ENCODE measurements at regions not wholly inside any gene's neighbourhood (a gene's known extent, or its start where the extent isn't known, plus 50 kb on each side); places are given as distances from the start of the nearest gene placed in this dataset.

- Histone ChIP-seq H3K36me3 (replicated peaks in 1 of 2; ENCODE audit: control insufficient read depth in 1 of 2, insufficient read depth in 2 of 2, low read length in 2 of 2) (no peaks in the 10 kb centered on the region), H3K27me3 (ENCODE audit: control insufficient read depth in 2 of 2, insufficient read depth in 2 of 2, low read length in 2 of 2) (no peaks in the 10 kb centered on the region), H3K9me3 (replicated peaks in 1 of 2; ENCODE audit: control insufficient read depth in 1 of 2, insufficient read depth in 1 of 2, low read length in 2 of 2) (peaks cover 8 to 14% of the 10 kb centered on the region in 2 donors), H3K4me3 (replicated peaks in 1 of 3; ENCODE audit: low read depth in 2 of 3, low read length in 3 of 3) (no peak overlapping the region), H3K27ac (ENCODE audit: low read depth in 1 of 2, low read length in 2 of 2) (no peak overlapping the region), H4K20me1 (ENCODE audit: insufficient read depth, low read length) (no peaks in the 10 kb centered on the region), H2AFZ (ENCODE audit: insufficient read depth, low read depth, low read length, poor library complexity, severe bottlenecking) (no peak overlapping the region), H3K4me1 (ENCODE audit: control insufficient read depth in 1 of 2, insufficient read depth in 2 of 2, low read length in 2 of 2) (no peaks in the 10 kb centered on the region), H3K79me2 (ENCODE audit: insufficient read depth, low read length) (no peaks in the 10 kb centered on the region), H3K4me2 (replicated peaks; ENCODE audit: extremely low read depth, low read length, poor library complexity, severe bottlenecking) (no peak overlapping the region), H3K9ac (ENCODE audit: insufficient read depth, low read length, poor library complexity, severe bottlenecking) (no peak overlapping the region)
- Mint-ChIP-seq H3K27ac (no peak overlapping the region), H3K27me3 (ENCODE audit: low read depth in 3 of 3) (no peaks in the 10 kb centered on the region), H3K4me1 (no peaks in the 10 kb centered on the region), H3K36me3 (no peaks in the 10 kb centered on the region), H3K4me3 (no peak overlapping the region), H3K9me3 (peaks cover 2 to 21% (median 8%) of the 10 kb centered on the region in 7 donors)
- intact Hi-C loops (cut with micrococcal nuclease): no loop called here
- no peak for DNase-seq
- no peak for TF ChIP-seq CTCF (IDR thresholded peaks at IDR 0.05)
These were observed 497.4 kb upstream of the FAM47C start for GRCh38 chrX:36510736-36511135.

DNA sequence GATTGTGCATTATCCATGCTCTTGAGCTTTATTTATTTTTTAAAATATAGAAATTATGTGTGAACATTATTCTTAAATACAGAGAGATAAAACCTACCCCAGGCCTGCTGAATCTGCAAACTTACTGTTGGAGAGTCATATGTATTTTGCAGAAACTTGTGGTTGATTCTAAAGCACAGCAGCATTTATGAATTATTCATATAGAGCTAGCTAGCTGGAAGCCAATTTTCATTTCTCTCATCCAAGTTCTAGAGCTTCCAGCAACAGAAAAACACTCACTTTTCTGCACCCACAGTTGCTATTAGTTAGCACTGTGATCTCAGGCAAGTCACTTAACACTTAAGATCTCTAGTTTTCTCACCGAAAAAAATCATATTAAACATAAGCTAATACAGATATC is 479.5 kb upstream of the FAM47C start:
- Histone ChIP-seq H4K20me1 (ENCODE audit: insufficient read depth, low read length) (no peaks in the 10 kb centered on the region), H2AFZ (ENCODE audit: insufficient read depth, low read depth, low read length, poor library complexity, severe bottlenecking) (no peak overlapping the region), H3K4me3 (replicated peaks in 1 of 3; ENCODE audit: low read depth in 2 of 3, low read length in 3 of 3) (no peak overlapping the region), H3K36me3 (replicated peaks in 1 of 2; ENCODE audit: control insufficient read depth in 1 of 2, insufficient read depth in 2 of 2, low read length in 2 of 2) (no peaks in the 10 kb centered on the region), H3K4me1 (ENCODE audit: control insufficient read depth in 1 of 2, insufficient read depth in 2 of 2, low read length in 2 of 2) (no peaks in the 10 kb centered on the region), H3K79me2 (ENCODE audit: insufficient read depth, low read length) (no peaks in the 10 kb centered on the region), H3K9ac (ENCODE audit: insufficient read depth, low read length, poor library complexity, severe bottlenecking) (no peak overlapping the region), H3K27ac (ENCODE audit: low read depth in 1 of 2, low read length in 2 of 2) (no peak overlapping the region), H3K9me3 (replicated peaks in 1 of 2; ENCODE audit: control insufficient read depth in 1 of 2, insufficient read depth in 1 of 2, low read length in 2 of 2) (no peaks in the 10 kb centered on the region), H3K27me3 (ENCODE audit: control insufficient read depth in 2 of 2, insufficient read depth in 2 of 2, low read length in 2 of 2) (no peaks in the 10 kb centered on the region), H3K4me2 (replicated peaks; ENCODE audit: extremely low read depth, low read length, poor library complexity, severe bottlenecking) (no peak overlapping the region)
- peaks cover 0 to 2% (median 0%) of the 10 kb centered on the region in 3 donors for H3K27me3 Mint-ChIP-seq (ENCODE audit: low read depth in 3 of 3)
- no peak for DNase-seq
- H3K4me1 Mint-ChIP-seq: no peaks in the 10 kb centered on the region
- no peak overlapping the region for H3K4me3 Mint-ChIP-seq
- H3K9me3 Mint-ChIP-seq: peaks cover 0 to 2% (median 0%) of the 10 kb centered on the region in 7 donors
- H3K36me3 Mint-ChIP-seq: no peaks in the 10 kb centered on the region
- no peak for TF ChIP-seq CTCF (IDR thresholded peaks at IDR 0.05)
- no CpG with 5 or more reads among the region's 1 CpG for WGBS (ENCODE audit: insufficient coverage)
- intact Hi-C loops (cut with micrococcal nuclease): no loop called here
- H3K27ac Mint-ChIP-seq: no peak overlapping the region

Measured in CD14-positive monocyte (primary cell).